ENCODE measurements at regions not wholly inside any gene's neighbourhood (a gene's known extent, or its start where the extent isn't known, plus 50 kb on each side); places are given as distances from the start of the nearest gene placed in this dataset.

- TF ChIP-seq SRF (IDR thresholded peaks at IDR 0.05; ENCODE audit: low read depth) (no peak), CTCF (IDR thresholded peaks at IDR 0.05 in 2 of 3, conservative IDR thresholded peaks at IDR 0.05 in 1 of 3; ENCODE audit: borderline replicate concordance in 1 of 3, insufficient read depth in 1 of 3, low read depth in 2 of 3, low read length in 2 of 3) (no peak), JUND (IDR thresholded peaks at IDR 0.05) (no peak), POLR2A (IDR thresholded peaks at IDR 0.05; ENCODE audit: borderline replicate concordance, extremely low read depth, insufficient read depth, insufficient read length) (no peak), SIN3A (IDR thresholded peaks at IDR 0.05; ENCODE audit: low read depth) (no peak), REST (IDR thresholded peaks at IDR 0.05; ENCODE audit: low read depth) (no peak), CEBPB (IDR thresholded peaks at IDR 0.05; ENCODE audit: low read depth) (no peak), POLR2AphosphoS5 (IDR thresholded peaks at IDR 0.05; ENCODE audit: low read depth, low read length) (no peak), EZH2 (IDR thresholded peaks at IDR 0.05) (no peak), YY1 (IDR thresholded peaks at IDR 0.05; ENCODE audit: extremely low read depth, insufficient replicate concordance, low read depth, low read length) (no peak), EZH2phosphoT487 (IDR thresholded peaks at IDR 0.05; ENCODE audit: borderline replicate concordance) (no peak)
These were observed 199.1 kb downstream of the NNT start for GRCh38 chr5:43802119-43802518.
